GM19452 (cell line): ENCODE measurements at regions not wholly inside any gene's neighbourhood (a gene's known extent, or its start where the extent isn't known, plus 50 kb on each side); places are given as distances from the start of the nearest gene placed in this dataset.
"Not testable (repeated sequence)": the region's sequence is repeated elsewhere in the genome, so short reads cannot be mapped to it uniquely, and the experiment has no call there.

Experiments used
- ATAC-seq: cut with Tn5 transposase; IDR thresholded peaks from one replicate; pipeline ENCODE4 v1.9.1; 2021; ENCODE audit not compliant: unreplicated experiment

DNA sequence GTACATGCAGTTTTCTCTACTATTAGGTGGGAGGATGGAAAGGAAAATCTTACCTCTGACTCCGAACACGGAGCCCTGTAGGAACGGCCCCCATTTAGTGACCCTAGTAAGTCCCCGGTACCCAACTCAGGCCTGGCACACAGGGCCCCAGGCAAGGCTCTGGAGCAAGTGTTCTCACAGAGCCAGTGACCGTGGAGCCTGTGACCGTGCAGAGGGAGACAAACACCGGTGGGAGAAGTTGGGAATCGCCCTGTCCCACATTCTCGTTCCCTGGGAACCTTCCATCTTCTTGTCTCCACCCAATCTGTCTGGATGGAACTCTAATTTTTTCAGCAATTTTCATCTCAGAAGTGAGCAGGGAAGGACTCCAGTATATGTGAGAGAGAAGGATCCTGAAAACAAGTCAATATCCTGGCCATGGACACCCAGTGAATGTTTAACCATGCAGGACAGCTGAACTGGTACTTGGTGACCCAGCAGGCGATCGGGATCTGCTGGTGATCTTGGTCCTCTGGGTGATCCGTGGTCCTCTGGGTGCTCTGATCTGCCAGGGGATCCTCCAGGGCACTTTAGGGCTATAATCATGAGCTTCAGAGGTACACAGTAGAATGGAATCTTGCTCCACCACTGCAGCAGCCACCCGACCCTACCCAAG, 348.6 kb upstream of the ID2 start:
- no peak for ATAC-seq

DNA sequence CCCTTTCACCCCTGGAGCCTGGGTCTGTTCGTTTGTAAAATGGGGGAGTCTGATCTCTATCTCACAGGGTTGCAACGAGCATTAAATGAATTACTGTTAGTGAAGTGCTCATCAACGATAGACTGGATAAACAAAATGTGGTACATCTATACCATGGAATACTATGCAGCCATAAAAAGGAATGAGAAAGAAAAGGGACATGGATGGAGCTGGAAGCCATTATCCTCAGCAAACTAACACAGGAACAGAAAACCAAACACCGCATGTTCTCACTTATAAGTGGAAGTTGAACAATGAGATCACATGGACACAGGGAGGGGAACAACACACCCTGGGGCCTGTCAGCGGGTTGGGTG, 348.0 kb upstream of the ID2 start:
- not testable (repeated sequence) for ATAC-seq

DNA sequence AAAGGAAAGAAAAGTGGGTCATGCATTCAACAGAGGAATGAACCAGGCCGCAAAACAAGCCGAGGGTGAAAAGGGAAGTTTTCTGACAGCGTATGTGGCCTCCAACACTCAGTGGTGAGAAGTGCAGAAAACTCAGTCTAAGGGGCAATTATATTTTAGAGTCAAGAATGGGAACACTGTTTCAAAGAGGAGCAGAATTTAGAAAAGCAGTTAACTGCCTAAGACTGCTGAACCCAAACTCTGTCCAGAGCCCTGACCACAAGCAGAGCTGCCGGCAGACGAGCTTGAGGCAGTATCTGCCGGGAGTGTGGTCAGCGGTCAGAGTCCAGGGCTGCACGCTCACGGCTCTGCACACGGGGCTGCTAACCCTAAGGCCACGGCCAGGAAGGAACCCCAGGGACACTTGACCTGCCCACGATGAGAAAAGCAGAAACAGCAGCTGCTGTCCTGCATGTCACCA, 347.0 kb upstream of the ID2 start:
- no peak for ATAC-seq

DNA sequence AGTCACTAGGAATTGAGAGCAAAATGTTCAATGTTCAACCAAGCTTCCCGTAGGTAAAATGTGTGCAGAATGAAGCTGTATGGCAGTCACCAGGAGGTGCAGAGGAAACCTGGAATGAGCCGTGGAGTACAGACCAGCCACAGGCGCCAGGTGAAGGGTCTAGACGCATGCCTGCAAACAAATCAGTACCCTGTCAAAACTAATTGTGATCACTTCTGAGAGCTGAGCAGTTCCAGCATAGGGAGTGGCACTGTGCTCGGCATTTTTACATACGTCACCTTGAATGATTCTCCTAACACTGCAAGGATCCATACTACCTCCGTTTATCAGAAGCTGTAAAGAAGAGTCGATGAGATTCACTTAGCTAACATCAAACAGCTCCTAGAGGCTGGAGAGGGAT, 346.1 kb upstream of the ID2 start:
- ATAC-seq, result no peak

DNA sequence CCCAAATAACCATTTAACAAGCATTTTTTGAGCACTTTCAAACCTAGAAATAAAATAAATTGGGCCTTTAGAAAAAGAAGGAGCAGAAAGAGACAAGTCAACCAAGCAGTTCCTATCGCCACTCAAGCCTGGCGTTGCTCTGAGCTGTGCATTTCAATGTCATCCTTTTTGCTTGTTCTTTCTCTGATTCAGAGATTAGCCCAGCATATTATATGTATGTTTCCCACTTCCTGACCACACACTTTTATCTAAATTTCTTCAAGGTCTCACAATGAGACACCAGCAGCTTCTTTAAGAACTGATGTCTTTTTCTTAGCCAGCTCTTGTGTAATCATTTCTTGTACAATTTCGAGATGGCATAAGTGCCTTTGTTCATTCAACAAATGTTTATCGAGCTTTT, 344.5 kb upstream of the ID2 start:
- ATAC-seq, result no peak

DNA sequence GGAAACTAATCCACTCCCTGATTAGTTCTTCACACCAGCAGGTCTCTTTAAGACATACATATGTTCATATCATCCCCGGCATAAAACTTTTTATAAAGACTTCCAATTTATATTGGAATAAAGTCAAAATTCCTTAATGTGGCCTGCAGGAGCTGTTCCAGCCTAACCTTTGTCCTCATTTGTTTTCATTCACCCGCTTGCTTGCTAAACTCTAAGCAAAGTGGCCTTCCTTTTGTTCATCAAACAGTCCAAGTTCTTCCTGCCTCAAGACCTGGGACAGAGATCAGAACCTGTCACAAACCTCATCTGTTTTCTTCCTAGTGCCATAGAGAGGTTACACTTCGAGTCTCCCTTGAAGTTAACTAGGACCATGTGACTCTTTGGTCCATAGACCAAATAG, 339.4 kb upstream of the ID2 start:
- no peak for ATAC-seq

DNA sequence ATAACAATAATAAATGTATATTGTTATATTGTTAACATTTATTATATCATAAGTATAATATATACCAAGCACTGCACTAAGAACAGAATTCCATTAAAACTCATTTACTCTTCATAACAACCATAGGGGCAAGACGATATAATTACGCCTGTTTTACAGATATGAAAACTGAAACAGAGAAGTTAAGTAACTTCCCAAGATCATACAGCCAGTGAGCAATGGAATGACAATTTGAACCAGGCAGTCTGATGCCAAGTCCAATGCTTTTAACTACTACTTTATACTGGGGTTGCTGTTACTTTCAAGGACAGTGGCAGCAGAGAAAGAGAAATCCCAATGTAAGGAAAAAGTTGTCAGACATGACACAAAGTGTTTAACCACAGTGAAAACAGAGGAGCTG, 338.8 kb upstream of the ID2 start:
- no peak for ATAC-seq

DNA sequence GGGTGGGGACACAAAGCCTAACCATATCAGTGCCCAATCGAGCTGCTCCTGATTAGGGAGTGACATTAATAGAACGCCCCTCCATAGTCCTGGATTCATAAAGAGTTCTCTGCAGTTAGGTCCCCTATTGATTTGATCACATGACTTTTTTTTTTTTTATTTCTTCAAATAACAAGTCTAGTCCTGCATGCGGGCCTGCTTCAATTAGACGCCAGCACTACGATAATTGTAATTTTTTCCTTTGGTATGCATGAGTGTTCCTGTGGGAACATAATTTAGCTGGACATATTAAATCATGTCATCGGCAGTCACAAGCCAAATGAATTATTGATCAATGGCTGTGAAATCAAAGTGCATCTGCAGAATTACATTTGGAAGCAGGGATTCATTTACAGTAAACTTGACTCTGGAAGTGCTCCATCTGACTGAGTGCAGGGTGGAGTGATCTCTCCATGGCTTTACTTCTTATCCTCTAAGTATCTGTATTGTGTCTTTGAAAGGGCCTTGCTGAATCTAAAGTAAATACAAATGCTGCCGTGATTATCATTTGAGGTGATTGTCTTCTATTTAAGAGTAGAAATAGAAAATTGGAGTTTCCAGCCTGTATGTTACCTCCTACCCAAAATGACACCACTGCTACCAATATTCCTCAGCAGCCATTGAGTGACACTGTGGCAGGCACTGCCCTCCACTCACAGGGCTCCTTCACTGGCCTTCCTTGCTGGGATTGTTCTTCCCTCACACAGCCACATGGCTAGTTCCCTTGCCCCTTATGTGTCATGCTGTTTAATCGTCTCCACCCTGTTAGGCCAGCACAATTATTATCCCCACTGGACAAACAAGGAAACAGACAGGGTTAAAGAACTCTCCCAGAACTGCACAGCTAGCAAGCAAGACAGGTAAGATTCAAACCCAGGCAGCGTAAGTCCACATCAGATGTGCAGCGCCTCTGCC, 337.4 kb upstream of the ID2 start:
- no peak for ATAC-seq

DNA sequence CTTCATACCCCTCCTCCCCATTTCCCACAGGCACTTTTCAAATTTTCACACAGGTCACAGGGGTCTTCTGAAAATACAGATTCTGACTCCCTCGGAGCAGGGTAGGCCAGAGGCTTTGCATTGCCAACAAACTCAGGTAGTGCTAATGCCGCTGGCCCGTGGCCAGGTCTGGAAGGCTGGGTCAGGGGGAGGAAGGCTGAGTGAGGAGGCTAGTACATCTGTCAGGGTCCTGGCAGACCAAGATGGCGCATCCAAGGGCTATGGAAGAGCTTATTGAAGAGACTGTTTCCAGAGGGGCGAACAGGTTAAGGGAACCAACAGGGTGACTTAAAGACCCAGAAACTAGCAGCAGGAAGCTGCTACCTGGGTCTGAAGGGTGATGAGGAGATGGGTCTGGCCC, 336.7 kb upstream of the ID2 start:
- no peak for ATAC-seq

DNA sequence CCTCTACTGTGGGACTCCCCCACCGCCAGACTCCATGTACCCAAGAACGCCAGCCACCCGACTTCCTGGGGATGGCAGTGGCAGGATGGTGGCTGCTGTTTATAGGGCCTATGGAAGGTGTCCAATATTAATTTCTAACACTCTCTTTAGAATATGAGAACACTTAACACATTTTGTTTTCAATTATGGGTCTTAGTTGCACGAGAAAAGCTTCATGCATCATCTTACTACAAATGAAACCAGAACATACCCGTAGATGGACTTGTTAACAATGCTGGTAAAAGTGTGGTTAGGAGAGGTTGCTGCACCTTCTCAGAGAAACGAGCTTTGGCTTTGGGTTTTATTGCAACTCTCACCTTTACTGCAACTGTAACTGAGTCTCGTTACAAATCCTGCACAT, 335.6 kb upstream of the ID2 start:
- ATAC-seq, result no peak

DNA sequence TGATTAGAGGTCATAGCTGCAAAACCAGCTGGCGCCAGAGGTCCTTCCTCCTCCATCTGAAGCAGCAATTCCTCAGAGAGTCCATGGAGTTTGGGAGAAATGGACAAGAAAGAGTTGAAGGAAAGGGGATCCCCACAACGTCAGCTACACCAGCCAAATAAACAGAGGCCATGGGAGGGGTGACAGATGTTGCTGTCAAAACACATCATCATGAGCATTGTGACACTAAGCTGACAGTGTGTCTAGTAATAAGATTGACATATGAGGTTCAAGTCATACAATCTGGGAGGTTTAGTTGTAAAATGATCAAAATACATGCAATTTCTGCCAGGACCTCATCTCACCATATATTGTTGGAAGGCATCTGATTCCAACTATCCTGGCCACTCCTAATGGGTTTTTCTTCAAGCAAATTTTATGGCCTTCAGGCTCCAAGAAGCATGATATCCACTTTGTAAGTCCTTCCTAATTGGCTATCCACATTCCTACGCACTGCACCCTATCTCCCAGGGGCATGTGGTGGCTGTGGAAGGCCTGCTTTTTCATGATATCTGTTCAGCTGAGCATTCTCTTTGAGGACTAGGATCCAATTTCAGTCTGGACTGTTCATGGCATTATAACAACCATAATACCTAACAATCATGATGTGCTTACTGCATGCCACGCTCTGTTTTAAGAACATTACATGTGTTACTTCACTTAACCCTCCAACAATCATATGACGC, 335.0 kb upstream of the ID2 start:
- no peak for ATAC-seq

DNA sequence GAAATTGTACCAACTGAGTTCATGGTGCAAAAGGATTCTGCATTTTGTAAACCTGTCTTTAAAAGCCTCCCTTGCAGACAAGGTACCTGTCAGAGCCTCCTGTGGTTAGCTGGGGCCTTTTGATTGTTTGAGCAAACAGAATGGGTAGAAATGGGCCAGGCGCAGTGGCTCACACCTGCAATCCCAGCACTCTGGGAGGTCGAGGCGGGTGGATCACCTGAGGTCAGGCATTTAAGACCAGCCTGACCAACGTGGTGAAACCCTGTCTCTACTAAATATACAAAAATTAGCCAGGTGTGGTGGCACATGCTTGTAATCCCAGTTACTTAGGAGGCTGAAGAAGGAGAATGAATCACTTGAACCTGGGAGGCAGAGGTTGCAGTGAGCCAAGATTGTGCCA, 332.9 kb upstream of the ID2 start:
- ATAC-seq, result not testable (repeated sequence)

DNA sequence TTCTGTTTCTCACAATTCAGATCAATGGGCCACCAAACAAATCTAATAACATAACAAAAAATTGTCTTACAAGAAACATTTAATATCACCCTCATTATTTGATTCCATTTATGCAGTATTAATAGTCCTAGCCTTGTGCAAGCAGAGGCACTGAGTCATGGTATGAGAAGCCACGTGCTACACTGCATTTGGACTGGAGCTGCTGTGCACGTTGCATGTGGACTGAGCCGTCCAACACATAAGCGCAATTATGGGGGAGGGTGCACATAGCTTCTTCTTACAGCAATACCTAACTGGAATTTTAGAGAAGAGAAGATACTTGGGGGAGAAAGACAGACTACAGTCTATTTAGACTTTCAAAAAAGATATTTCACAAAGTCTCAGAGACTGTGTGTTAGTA, 329.6 kb upstream of the ID2 start:
- no peak for ATAC-seq

DNA sequence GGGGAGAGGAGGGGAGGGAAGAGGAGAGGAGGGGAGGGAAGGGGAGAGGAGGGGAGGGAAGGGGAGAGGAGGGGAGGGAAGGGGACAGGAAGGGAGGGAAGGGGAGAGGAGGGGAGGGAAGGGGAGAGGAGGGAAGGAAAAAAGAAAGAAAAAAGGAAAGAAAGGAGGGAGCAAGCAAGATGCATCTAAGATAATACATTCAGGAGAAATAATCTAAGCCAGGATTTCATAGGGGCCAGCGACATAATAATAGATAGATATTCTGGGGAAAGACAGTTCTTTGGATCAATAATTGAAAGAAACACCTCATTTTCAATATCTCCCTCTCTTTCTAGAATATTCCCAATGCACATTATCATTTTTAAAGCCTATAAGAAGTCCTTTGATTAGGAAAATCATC, 328.9 kb upstream of the ID2 start:
- no peak for ATAC-seq

DNA sequence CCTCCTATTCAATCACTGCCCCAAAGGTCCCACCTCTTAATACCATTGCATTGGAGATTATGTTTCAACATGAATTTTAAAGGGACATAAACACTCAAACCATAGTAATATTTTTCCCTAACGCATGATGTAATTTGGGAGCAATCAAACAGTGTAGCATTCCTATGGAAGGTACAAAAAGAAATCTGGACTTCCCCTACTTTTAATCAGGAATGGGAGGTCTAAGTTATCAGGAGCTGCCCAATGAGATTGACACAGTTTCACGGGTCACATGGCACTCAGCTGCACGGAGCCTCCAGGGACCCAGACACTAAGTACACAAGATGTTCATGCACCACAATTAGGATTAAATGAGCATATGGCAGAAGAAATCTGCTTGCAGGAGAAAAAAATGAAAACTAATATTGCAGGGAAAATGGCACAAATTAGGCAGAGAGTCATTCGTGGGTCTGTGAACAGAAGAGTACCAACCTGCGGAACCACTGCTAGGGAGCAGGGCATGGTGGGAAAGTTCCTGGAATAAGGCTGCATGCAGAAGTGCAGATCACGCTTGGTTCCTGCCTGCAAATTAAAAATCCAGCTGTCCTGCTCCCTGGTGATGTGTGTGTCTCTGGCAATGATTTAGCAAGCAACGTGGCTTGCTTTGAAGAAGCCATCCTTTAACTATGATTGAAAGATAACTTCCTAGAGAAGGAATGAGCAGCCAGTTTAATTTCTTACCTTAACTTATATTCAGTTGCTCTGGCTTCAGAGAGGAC, 326.6 kb upstream of the ID2 start:
- ATAC-seq, result no peak

DNA sequence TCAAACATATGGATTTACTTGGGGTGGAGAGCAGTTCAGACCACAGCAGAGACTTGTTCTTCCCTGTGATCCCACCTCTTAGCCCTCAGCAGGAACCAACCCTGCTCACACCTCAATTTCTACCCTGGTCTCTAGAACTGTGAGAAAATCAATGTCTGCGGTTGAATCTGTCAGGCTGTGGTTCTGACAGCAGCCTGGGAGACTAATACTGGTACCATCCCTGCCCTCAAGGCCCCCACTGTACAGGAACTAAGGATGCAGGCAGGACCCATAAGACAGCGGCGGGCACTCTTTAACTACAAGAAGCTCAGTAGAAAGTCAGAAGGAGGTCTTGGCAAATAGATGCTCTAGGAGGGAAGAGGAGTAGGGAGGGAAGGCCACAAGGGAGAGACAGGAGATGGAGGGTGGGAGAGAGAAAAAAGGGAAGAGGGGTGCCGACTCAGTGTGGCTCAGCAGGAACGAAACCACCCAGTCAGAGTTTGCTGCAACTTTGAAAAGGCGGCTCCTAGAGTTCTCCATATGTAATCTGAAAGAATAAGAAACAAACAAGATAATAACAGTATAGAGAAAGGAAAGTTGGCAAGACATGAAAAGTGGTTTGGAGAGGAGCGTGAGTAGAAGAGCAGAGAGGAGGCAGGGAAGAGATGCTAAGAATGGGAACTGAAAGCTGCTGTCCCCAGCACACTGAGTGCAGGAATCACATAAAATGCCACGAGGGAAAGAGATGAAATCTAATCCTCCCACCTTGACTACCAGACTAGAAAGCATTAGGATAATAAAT, 323.9 kb upstream of the ID2 start:
- ATAC-seq, result no peak

DNA sequence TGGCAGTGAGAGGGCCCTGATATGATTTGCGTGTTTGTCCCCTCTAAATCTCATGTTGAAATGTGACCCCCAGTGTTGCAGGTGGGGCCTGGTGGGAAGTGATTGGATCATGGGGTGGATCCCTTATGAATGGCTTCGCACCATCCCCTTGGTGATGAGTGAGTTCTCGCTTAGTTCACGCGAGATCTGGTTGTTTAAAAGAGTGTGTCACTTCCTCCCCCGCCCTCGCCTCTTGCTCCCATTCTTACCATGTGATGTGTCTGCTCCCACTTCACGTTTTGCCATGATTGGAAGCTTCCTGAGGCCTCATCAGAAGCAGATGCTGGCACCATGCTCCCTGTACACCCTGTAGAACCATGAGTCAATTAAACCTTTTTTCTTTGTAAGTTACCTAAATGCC, 319.9 kb upstream of the ID2 start:
- no peak for ATAC-seq

DNA sequence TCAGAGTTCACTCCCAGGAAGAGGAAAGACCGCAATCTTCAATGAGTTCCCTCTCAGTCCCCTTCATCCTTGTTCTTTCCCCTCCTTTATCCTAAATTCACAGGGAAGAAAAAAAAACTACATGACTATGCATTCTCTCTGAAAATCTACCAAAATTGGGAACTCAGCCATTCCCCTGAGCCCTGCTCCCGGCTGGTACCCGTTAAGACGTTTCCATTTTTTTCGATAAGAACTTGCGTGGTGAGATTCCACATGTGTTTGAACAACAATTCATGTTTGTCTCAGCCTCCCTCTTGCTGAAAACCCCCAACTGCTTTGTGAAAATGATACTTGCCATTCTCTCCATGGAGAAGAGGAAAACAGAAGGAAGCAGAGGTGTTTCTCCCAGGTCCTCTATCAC, 318.7 kb upstream of the ID2 start:
- ATAC-seq, result no peak

DNA sequence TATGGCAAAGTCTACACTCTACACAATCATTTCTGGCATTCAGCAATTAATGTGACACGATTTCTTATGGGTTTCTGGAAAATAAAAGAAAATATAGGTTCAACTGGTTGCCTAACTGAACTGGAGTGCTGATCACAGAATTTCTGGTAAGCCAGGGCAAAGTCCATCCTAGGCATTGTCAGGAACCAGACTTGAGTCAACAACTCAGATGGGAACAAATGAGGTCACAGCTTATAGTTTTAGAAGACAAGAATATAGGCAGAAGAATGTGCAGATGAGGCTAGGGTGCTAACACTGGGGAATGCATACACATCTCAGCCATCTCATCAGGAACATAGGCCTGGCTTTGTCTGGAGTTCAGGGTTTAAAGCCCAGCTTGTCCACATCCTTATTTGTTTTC, 317.2 kb upstream of the ID2 start:
- ATAC-seq, result no peak

DNA sequence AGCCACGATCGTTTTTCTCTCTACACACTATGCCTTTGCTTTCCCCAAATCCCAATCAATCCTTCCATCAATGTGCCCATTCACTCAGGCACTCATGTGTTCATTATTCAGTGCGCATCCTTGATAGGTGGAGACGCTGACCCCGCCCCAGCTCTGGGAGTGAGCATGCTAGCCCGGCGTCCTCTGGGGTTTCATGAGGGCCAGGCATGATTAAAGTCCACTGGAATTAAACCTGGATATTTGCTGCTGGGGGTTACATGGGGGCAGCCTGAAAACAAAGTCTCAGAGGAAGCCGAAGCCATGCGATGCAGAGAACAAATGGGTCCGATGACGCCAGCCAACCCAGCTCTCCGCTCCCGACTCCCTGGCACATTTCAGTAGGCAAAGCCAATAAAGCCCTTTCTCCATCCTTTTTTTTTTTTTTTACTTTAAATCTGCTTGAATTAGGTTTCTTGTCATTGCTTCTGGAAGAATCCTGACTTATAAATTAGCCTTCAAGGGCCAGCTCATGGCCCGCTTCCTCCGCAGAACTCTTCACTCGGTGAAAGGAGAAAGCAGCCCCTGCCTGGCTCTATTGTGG, 316.4 kb upstream of the ID2 start:
- no peak for ATAC-seq
